GM12878 (cell line): ENCODE measurements at regions not wholly inside any gene's neighbourhood (a gene's known extent, or its start where the extent isn't known, plus 50 kb on each side); places are given as distances from the start of the nearest gene placed in this dataset.

Experiments
- ATAC-seq: fragments of 200-7000 bp; cut with Tn5 transposase; 3 replicates; pipeline ENCODE4 v1.9.1; 2020; ENCODE audit warnings: mild to moderate bottlenecking, moderate library complexity
- BruUV-seq: library from RNA; stranded (reverse); fragments of 400-500 nt; replicated peaks from 2 replicates; lab custom pipeline; 2021; lab: Mats Ljungman, UMichigan
- CTCF ChIA-PET: fragments of 300-600 bp; sonication (Branson Sonifier 250); formaldehyde crosslinking; extraction: SDS; loops from one replicate; lab custom pipeline; 2021; ENCODE audit warnings: inconsistent platforms; lab: Yijun Ruan, JAX
- POLR2A ChIA-PET: fragments of 350-600 bp; formaldehyde crosslinking; extraction: SDS; loops from one replicate; lab custom pipeline; 2021; ENCODE audit warnings: inconsistent platforms; lab: Charles Lee
- RAD21 ChIA-PET: fragments of 300-600 bp; sonication (Branson Sonifier 250); formaldehyde crosslinking; loops from one replicate; lab custom pipeline; 2023; ENCODE audit warnings: antibody characterized with exemption; ENCODE audit not compliant: unreplicated experiment; lab: Charles Lee
- SMC1A ChIA-PET: fragments of 300-600 bp; sonication (Branson Sonifier 250); formaldehyde crosslinking; loops from one replicate; lab custom pipeline; 2023; ENCODE audit not compliant: unreplicated experiment, uncharacterized antibody; lab: Charles Lee
- DNase-seq: peaks from one replicate; pipeline ENCODE4 v3.0.0-alpha.2; 2011; ENCODE audit warnings: low read depth, low spot score
- FAIRE-seq: peaks from 3 replicates; lab custom pipeline; 2011; peaks lifted over from hg19 to GRCh38; lab: Jason Lieb, UNC
- H2AFZ ChIP-seq: 2 replicates; pipeline ENCODE4 v1.6.0; 2011; ENCODE audit warnings: low read depth, low read length, control low read depth; ENCODE audit not compliant: control insufficient read depth
- H3K27ac ChIP-seq: 2 replicates; pipeline ENCODE4 v1.5.1; 2011; ENCODE audit warnings: control low read depth; ENCODE audit not compliant: control insufficient read depth, insufficient read depth
- H3K27me3 ChIP-seq, 2 experiments: replicated peaks in 1 of 2; 2 replicates each; pipeline versions ENCODE4 v1.6.0 to v1.6.1; 2011; ENCODE audit warnings: low read length in 1 of 2; ENCODE audit not compliant: control insufficient read depth in 2 of 2, insufficient read depth in 2 of 2
- H3K36me3 ChIP-seq, 2 experiments: 2 replicates each; pipeline ENCODE4 v1.5.1; 2011; ENCODE audit warnings: low read length in 1 of 2; ENCODE audit not compliant: control insufficient read depth in 2 of 2, insufficient read depth in 2 of 2
- H3K4me1 ChIP-seq: 2 replicates; pipeline ENCODE4 v1.6.1; 2011; ENCODE audit warnings: mild to moderate bottlenecking, low read length, moderate library complexity, mixed read lengths; ENCODE audit not compliant: control insufficient read depth, insufficient read depth
- H3K4me2 ChIP-seq: 2 replicates; pipeline ENCODE4 v1.6.0; 2011; ENCODE audit warnings: control low read depth; ENCODE audit not compliant: control insufficient read depth, insufficient read depth
- H3K4me3 ChIP-seq: fragments of 200-600 bp; sonication (generic); 2 replicates; pipeline ENCODE4 v1.5.1; 2016
- H3K79me2 ChIP-seq: 2 replicates; pipeline ENCODE4 v1.6.0; 2011; ENCODE audit warnings: low read length; ENCODE audit not compliant: control insufficient read depth, insufficient read depth
- H3K9ac ChIP-seq: 2 replicates; pipeline ENCODE4 v1.8.0; 2011; ENCODE audit warnings: low read length, control low read depth, mixed read lengths; ENCODE audit not compliant: control insufficient read depth, insufficient read depth
- H3K9me3 ChIP-seq: replicated peaks from 3 replicates; pipeline ENCODE4 v1.5.1; 2011; ENCODE audit warnings: mild to moderate bottlenecking, low read length; ENCODE audit not compliant: control insufficient read depth, insufficient read depth
- H4K20me1 ChIP-seq: 2 replicates; pipeline ENCODE4 v1.6.0; 2011; ENCODE audit not compliant: control insufficient read depth, insufficient read depth
- BACH1 ChIP-seq: fragments of 450-650 bp; IDR thresholded peaks from 2 replicates; pipeline ENCODE4 v1.6.1; 2017; ENCODE audit warnings: mild to moderate bottlenecking, borderline replicate concordance
- ESRRA ChIP-seq: IDR thresholded peaks from 2 replicates; pipeline ENCODE4 v1.6.1; 2012; ENCODE audit warnings: mild to moderate bottlenecking, low read length, improper control_type of control experiment
- FOXK2 ChIP-seq: fragments of 450-650 bp; IDR thresholded peaks from 2 replicates; pipeline ENCODE4 v1.6.1; 2017; ENCODE audit warnings: mild to moderate bottlenecking, moderate library complexity
- POLR2A ChIP-seq: IDR thresholded peaks from 2 replicates; pipeline ENCODE4 v1.6.1; 2011; ENCODE audit warnings: low read depth, mild to moderate bottlenecking, low read length
- RCOR1 ChIP-seq: conservative IDR thresholded peaks from 2 replicates; pipeline ENCODE4 v1.6.1; 2012; ENCODE audit warnings: low read depth, low read length, improper control_type of control experiment
- SMAD1 ChIP-seq: fragments of 450-650 bp; IDR thresholded peaks from 2 replicates; pipeline ENCODE4 v1.6.1; 2018; ENCODE audit warnings: mild to moderate bottlenecking, low read depth; ENCODE audit not compliant: partially characterized antibody
- SRF ChIP-seq, 2 experiments: IDR thresholded peaks; 2 replicates each; pipeline ENCODE4 v1.6.1; 2011; ENCODE audit warnings: low read depth in 2 of 2, low read length in 2 of 2, mild to moderate bottlenecking in 1 of 2, moderate library complexity in 1 of 2
- ZNF592 ChIP-seq: fragments of 450-650 bp; IDR thresholded peaks from 2 replicates; pipeline ENCODE4 v1.6.1; 2017; ENCODE audit warnings: mild to moderate bottlenecking, moderate library complexity
- ZNF687 ChIP-seq: fragments of 450-650 bp; IDR thresholded peaks from 2 replicates; pipeline ENCODE4 v1.6.1; 2017; ENCODE audit warnings: mild to moderate bottlenecking, moderate library complexity
- WGBS: methylation state at CpG from one replicate; pipeline ENCODE4 v1.1.6; 2016; ENCODE audit warnings: low lambda C conversion rate; ENCODE audit not compliant: insufficient replicate concordance, insufficient coverage; ENCODE audit errors: missing lambda C conversion rate; 5-methylcytosine and 5-hydroxymethylcytosine counted together
- in situ Hi-C: fragments of 300-500 bp; cut with MboI; formaldehyde crosslinking; loops from 9 replicates; pipeline ENCODE4 v1.14.3; 2018; ENCODE audit warnings: mixed read lengths
- intact Hi-C: fragments of 100-400 bp; cut with micrococcal nuclease; formaldehyde crosslinking; loops from one replicate; pipeline ENCODE4 v1.14.2; 2022; ENCODE audit not compliant: unreplicated experiment
- TF ChIP-seq, protein P1 (sequence below): IDR thresholded peaks from 2 replicates; pipeline ENCODE4 v1.6.1; 2011; ENCODE audit warnings: low read depth, mild to moderate bottlenecking, low read length, moderate library complexity, borderline replicate concordance; ENCODE audit errors: extremely low read depth
- TF ChIP-seq, protein P2 (sequence below): fragments of 450-650 bp; IDR thresholded peaks from 2 replicates; pipeline ENCODE4 v1.6.1; 2016; ENCODE audit warnings: mild to moderate bottlenecking

DNA sequence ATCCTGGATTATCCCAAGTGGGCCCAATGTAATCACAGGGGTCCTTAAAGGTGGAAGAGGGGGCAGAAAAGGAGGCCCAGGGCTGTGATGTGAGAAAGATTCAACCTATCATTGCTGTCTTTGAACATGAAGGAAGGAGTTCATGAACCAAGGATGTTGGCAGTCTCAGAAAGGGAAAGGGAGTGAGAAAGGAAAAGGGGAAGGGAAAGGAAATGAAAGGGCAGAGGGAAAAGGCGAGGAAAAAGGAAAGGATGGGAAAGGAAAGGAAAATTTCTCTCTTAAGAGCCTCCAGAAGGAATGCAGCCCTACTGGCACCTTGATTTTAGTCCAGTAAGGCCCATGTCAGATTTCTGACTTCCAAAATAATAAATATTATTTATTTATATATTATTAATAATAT lies 687.8 kb downstream of the COL12A1 start:
- no peak for FAIRE-seq
- POLR2A ChIA-PET, result no interaction called here
- no peak overlapping the region for H3K4me2 ChIP-seq
- no peak for TF ChIP-seq ZNF592
- TF ChIP-seq, protein P1, sequence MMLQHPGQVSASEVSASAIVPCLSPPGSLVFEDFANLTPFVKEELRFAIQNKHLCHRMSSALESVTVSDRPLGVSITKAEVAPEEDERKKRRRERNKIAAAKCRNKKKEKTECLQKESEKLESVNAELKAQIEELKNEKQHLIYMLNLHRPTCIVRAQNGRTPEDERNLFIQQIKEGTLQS, result no peak
- no peak for TF ChIP-seq POLR2A
- no peak for TF ChIP-seq SMAD1
- TF ChIP-seq RCOR1, result no peak
- no peak for TF ChIP-seq FOXK2
- no peak for TF ChIP-seq BACH1
- TF ChIP-seq ESRRA, result no peak
- TF ChIP-seq, protein P2, sequence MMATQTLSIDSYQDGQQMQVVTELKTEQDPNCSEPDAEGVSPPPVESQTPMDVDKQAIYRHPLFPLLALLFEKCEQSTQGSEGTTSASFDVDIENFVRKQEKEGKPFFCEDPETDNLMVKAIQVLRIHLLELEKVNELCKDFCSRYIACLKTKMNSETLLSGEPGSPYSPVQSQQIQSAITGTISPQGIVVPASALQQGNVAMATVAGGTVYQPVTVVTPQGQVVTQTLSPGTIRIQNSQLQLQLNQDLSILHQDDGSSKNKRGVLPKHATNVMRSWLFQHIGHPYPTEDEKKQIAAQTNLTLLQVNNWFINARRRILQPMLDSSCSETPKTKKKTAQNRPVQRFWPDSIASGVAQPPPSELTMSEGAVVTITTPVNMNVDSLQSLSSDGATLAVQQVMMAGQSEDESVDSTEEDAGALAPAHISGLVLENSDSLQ, result no peak
- TF ChIP-seq ZNF687, result no peak
- no peak for TF ChIP-seq SRF (IDR thresholded peaks at IDR 0.05; ENCODE audit: low read depth in 2 of 2, low read length in 2 of 2)

More for the DNA sequence above, 687.8 kb downstream of the COL12A1 start:
- no peaks in the 10 kb centered on the region for H4K20me1 ChIP-seq
- no peaks in the 10 kb centered on the region for H3K36me3 ChIP-seq
- H2AFZ ChIP-seq, result no peak overlapping the region
- H3K79me2 ChIP-seq, result no peaks in the 10 kb centered on the region
- WGBS, result 10% methylated on average over 1 of the region's 1 CpG
- ATAC-seq, result no peak
- SMC1A ChIA-PET, result interaction anchor here (0.6 kb wide), 1 partner anchor 801 kb away, joined by 3 read pairs; no protein-coding TSS in a partner anchor
- CTCF ChIA-PET, result interaction anchor here (0.7 kb wide), 1 partner anchor 11 kb away, joined by 3 read pairs; no protein-coding TSS in a partner anchor
- in situ Hi-C loops, result no loop called here
- intact Hi-C loops, result no loop called here
- H3K9ac ChIP-seq, result no peak overlapping the region
- no peak overlapping the region for H3K4me3 ChIP-seq
- BruUV-seq, result no TSS peak
- RAD21 ChIA-PET, result no interaction called here
- H3K27ac ChIP-seq, result no peak overlapping the region
- no peaks in the 10 kb centered on the region for H3K9me3 ChIP-seq
- DNase-seq, result no peak
- no peaks in the 10 kb centered on the region for H3K27me3 ChIP-seq
- no peaks in the 10 kb centered on the region for H3K4me1 ChIP-seq
